ENCODE measurements at regions not wholly inside any gene's neighbourhood (a gene's known extent, or its start where the extent isn't known, plus 50 kb on each side); places are given as distances from the start of the nearest gene placed in this dataset.

DNA sequence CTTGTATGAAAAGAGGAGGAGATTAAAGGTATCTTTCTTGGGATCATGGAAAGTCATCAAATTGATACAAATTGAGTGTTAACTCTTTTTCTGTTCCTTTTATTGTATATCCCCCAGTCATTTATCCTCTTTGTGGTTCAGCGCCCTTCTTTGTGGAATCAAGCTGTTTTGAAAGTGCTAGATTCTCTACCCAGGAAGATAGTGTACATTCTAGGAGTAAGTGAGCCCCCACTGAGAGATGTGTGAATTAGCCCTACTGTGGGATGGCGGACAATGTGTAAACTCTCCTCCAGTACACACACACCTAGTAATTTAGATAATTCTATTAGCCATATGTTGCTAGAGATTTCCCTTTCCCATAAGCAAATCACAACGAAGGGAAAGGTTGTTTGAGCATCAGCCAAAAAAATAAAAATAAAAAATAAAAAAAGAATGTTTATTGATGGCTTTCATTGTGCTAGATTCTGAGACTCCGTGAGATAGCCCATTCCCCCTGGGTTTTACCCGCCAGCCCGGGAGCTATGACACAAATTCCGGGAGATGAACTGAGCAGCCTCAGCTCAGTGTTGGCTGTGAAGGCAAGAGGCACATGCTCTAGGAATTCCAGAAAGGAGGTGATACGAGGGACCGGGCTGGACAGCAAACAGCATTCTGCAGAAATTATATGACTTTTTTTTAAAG, 378.4 kb upstream of the RUNX1 start:
- H3K23me2 ChIP-seq (ENCODE audit: insufficient read length, low read depth, low read length, poor library complexity, severe bottlenecking): no peaks in the 10 kb centered on the region
- no peak overlapping the region for H3K27ac Mint-ChIP-seq
- H3K9me3 Mint-ChIP-seq: peaks cover 22 to 23% of the 10 kb centered on the region in 2 experiments
- H2BK15ac ChIP-seq (ENCODE audit: low read depth, low read length): no peak overlapping the region
- peaks cover 2% of the 10 kb centered on the region for H3K27me3 Mint-ChIP-seq (ENCODE audit: low read depth)
- no peak overlapping the region for H3K4me3 Mint-ChIP-seq
- no CpG with 5 or more reads among the region's 9 CpGs for WGBS (ENCODE audit: extremely low coverage, insufficient read length, low lambda C conversion rate)
- H3K36me3 Mint-ChIP-seq (ENCODE audit: insufficient read depth in 1 of 3, low read depth in 3 of 3): peaks cover 13 to 17% (median 15%) of the 10 kb centered on the region in 3 experiments
- H2BK20ac ChIP-seq (ENCODE audit: low read depth, low read length, poor library complexity, severe bottlenecking): no peak overlapping the region
- peaks cover 15 to 16% of the 10 kb centered on the region in 2 experiments for H3K4me1 Mint-ChIP-seq
- DNase-seq: no peak
- H3K4me2 ChIP-seq (ENCODE audit: insufficient read depth, insufficient read length, low read length): no peak overlapping the region
- H4K8ac ChIP-seq (replicated peaks; ENCODE audit: insufficient read length, low read depth, low read length): no peak overlapping the region
- no peak overlapping the region for H2BK120ac ChIP-seq (ENCODE audit: low read depth, low read length, poor library complexity, severe bottlenecking)
- no peak overlapping the region for H4K5ac ChIP-seq (ENCODE audit: insufficient read length, low read depth, low read length)
- no peak overlapping the region for H2BK12ac ChIP-seq (ENCODE audit: insufficient read length, low read depth, low read length)
- H3K23ac ChIP-seq (ENCODE audit: insufficient read length, low read depth, low read length): no peak overlapping the region
- H4K20me1 ChIP-seq (ENCODE audit: control insufficient read depth, insufficient read depth, insufficient read length): no peaks in the 10 kb centered on the region
- H3K79me2 ChIP-seq (ENCODE audit: insufficient read depth, low read length): no peaks in the 10 kb centered on the region
- no peak overlapping the region for H3K56ac ChIP-seq (ENCODE audit: insufficient read length, low read depth, low read length)
- TF ChIP-seq, protein P1, sequence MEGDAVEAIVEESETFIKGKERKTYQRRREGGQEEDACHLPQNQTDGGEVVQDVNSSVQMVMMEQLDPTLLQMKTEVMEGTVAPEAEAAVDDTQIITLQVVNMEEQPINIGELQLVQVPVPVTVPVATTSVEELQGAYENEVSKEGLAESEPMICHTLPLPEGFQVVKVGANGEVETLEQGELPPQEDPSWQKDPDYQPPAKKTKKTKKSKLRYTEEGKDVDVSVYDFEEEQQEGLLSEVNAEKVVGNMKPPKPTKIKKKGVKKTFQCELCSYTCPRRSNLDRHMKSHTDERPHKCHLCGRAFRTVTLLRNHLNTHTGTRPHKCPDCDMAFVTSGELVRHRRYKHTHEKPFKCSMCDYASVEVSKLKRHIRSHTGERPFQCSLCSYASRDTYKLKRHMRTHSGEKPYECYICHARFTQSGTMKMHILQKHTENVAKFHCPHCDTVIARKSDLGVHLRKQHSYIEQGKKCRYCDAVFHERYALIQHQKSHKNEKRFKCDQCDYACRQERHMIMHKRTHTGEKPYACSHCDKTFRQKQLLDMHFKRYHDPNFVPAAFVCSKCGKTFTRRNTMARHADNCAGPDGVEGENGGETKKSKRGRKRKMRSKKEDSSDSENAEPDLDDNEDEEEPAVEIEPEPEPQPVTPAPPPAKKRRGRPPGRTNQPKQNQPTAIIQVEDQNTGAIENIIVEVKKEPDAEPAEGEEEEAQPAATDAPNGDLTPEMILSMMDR (conservative IDR thresholded peaks at IDR 0.05): no peak
- H3K4ac ChIP-seq (ENCODE audit: low read depth, low read length): no peak overlapping the region
- H3K14ac ChIP-seq (ENCODE audit: insufficient read depth, low read length): no peak overlapping the region
- H3K9me3 ChIP-seq (ENCODE audit: control insufficient read depth, low read depth, low read length): peaks cover 5% of the 10 kb centered on the region
- no peak overlapping the region for H2BK5ac ChIP-seq (ENCODE audit: insufficient read length, low read length)
- H3K27ac ChIP-seq (ENCODE audit: insufficient read length, low read depth, low read length): no peak overlapping the region
- no peak overlapping the region for H3K18ac ChIP-seq (ENCODE audit: insufficient read length, low read depth, low read length)
- no peak overlapping the region for H2AFZ ChIP-seq (ENCODE audit: low read length)
- H3K9ac ChIP-seq (ENCODE audit: extremely low read depth, insufficient read length, low read length): no peak overlapping the region
- no peak overlapping the region for H2AK5ac ChIP-seq (ENCODE audit: insufficient read length, low read length)
- no peaks in the 10 kb centered on the region for H3K79me1 ChIP-seq (ENCODE audit: insufficient read depth, low read depth, low read length, poor library complexity, severe bottlenecking)
- no peak overlapping the region for H4K91ac ChIP-seq (ENCODE audit: insufficient read length, low read depth, low read length)
- no peak overlapping the region for H3T11ph ChIP-seq (ENCODE audit: low read length)
- no peaks in the 10 kb centered on the region; the same call in 1 of the 2 replicates for H3K4me1 ChIP-seq (ENCODE audit: insufficient read depth, low read length)
- no peaks in the 10 kb centered on the region for H3K27me3 ChIP-seq (ENCODE audit: insufficient read depth, low read length)

Data from H9 (cell line).